Choroid plexus epithelial cell (primary cell): ENCODE measurements at regions not wholly inside any gene's neighbourhood (a gene's known extent, or its start where the extent isn't known, plus 50 kb on each side); places are given as distances from the start of the nearest gene placed in this dataset.
A peak's percentile ranks its signal among the peaks of the same experiment; 100 is the strongest.

Source experiments
- DNase-seq: peaks from one replicate; pipeline ENCODE4 v3.0.0-alpha.2; 2010; ENCODE audit warnings: low read depth
- H3K4me3 ChIP-seq: 2 replicates; pipeline ENCODE4 v1.5.1; 2011; ENCODE audit warnings: low read depth, mild to moderate bottlenecking, control low read depth, low read length, moderate library complexity
- TF ChIP-seq, protein P1 (sequence below): conservative IDR thresholded peaks from 2 replicates; pipeline ENCODE4 v1.5.1; 2011; ENCODE audit warnings: low read depth, mild to moderate bottlenecking, control low read depth, inconsistent platforms, low read length, moderate library complexity

DNA sequence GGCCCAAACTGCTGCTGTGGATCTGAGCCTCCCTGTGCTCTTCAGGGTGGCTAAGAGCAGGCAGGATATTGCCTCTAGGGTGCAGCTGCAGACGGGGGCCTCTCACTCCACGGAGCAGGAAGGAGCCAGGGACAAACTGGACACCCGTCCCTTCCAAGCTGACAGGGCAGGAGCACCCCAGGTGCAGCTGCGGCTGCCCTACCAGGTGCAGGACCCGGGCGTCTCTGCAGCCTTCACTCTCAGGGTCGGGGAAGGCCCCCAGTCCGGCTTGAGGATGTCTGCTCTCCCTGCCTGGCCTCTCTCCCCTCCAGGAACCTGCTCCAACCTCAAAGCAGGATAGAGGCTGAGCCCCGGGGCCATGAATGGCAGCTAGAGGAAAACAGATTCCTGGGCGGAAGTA, 1554.9 kb upstream of the CADM2 start:
- TF ChIP-seq, protein P1, sequence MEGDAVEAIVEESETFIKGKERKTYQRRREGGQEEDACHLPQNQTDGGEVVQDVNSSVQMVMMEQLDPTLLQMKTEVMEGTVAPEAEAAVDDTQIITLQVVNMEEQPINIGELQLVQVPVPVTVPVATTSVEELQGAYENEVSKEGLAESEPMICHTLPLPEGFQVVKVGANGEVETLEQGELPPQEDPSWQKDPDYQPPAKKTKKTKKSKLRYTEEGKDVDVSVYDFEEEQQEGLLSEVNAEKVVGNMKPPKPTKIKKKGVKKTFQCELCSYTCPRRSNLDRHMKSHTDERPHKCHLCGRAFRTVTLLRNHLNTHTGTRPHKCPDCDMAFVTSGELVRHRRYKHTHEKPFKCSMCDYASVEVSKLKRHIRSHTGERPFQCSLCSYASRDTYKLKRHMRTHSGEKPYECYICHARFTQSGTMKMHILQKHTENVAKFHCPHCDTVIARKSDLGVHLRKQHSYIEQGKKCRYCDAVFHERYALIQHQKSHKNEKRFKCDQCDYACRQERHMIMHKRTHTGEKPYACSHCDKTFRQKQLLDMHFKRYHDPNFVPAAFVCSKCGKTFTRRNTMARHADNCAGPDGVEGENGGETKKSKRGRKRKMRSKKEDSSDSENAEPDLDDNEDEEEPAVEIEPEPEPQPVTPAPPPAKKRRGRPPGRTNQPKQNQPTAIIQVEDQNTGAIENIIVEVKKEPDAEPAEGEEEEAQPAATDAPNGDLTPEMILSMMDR = no peak
- no peak for DNase-seq
- no peak overlapping the region for H3K4me3 ChIP-seq

- TF ChIP-seq, protein P1 = no peak
- H3K4me3 ChIP-seq = no peak overlapping the region
- DNase-seq = no peak
Measured at GRCh38 chr3:83426300-83426699, 1532.5 kb upstream of the CADM2 start.

GRCh38 chr3:83434880-83435587, 1523.8 kb upstream of the CADM2 start:
- H3K4me3 ChIP-seq = no peak overlapping the region
- DNase-seq = peak; percentile 22
- TF ChIP-seq, protein P1 = no peak

GRCh38 chr3:83438188-83438587, 1520.6 kb upstream of the CADM2 start:
- H3K4me3 ChIP-seq = no peak overlapping the region
- TF ChIP-seq, protein P1 = no peak
- DNase-seq = peak; percentile 30

GRCh38 chr3:83453056-83453455, 1505.7 kb upstream of the CADM2 start:
- DNase-seq = no peak
- TF ChIP-seq, protein P1 = no peak
- no peak overlapping the region for H3K4me3 ChIP-seq

DNA sequence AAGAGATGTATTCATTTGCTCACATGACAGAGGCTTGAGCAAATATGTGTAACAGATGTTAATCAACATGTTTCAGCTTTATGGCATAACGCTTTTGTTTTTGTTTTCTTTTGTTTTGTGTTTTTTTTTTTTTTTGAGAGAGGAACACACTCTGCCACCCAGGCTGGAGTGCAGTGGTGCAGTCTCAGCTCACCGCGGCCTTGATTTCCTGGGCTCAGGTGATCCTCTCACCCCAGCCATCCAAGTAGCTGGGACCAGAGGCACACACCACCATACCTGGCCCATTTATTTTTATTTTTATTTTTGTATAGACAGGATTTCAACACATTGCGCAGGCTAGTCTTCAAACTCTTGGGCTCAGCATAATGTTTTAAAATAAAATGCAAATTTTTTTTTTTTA, 1504.4 kb upstream of the CADM2 start:
- no peak for DNase-seq
- TF ChIP-seq, protein P1 = no peak
- H3K4me3 ChIP-seq = no peak overlapping the region

- TF ChIP-seq, protein P1 = no peak
- peak; percentile 30 for DNase-seq
- no peak overlapping the region for H3K4me3 ChIP-seq
Measured at GRCh38 chr3:83457551-83457950, 1501.2 kb upstream of the CADM2 start.
